ENCODE measurements at regions not wholly inside any gene's neighbourhood (a gene's known extent, or its start where the extent isn't known, plus 50 kb on each side); places are given as distances from the start of the nearest gene placed in this dataset.

DNA sequence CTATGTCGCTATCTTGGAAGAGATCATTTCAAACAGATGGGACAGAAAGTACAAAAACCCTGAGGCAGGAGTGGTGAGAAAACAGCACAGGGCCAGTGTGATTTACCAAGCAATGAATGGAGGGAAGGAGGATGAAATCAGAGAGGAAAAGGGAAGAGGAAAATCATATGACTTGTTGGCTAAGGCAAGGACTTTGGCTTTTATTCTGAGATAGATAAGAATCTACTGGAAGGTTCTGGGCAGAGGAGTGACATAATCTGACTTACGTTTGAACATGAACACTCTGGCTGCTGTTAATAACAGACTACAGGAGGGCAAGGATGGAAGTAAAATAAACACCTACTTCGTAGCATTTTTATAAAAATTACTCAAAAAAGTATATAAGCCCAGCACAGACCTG, 207.8 kb upstream of the SLC7A11 start:
- TF ChIP-seq, protein P1, sequence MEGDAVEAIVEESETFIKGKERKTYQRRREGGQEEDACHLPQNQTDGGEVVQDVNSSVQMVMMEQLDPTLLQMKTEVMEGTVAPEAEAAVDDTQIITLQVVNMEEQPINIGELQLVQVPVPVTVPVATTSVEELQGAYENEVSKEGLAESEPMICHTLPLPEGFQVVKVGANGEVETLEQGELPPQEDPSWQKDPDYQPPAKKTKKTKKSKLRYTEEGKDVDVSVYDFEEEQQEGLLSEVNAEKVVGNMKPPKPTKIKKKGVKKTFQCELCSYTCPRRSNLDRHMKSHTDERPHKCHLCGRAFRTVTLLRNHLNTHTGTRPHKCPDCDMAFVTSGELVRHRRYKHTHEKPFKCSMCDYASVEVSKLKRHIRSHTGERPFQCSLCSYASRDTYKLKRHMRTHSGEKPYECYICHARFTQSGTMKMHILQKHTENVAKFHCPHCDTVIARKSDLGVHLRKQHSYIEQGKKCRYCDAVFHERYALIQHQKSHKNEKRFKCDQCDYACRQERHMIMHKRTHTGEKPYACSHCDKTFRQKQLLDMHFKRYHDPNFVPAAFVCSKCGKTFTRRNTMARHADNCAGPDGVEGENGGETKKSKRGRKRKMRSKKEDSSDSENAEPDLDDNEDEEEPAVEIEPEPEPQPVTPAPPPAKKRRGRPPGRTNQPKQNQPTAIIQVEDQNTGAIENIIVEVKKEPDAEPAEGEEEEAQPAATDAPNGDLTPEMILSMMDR (IDR thresholded peaks at IDR 0.05; ENCODE audit: insufficient read depth, low read length, poor library complexity, severe bottlenecking): no peak
- Histone ChIP-seq H3K36me3 (ENCODE audit: control insufficient read depth, insufficient read depth, low read length) (no peaks in the 10 kb centered on the region), H3K27me3 (ENCODE audit: control insufficient read depth, insufficient read depth, low read length) (no peaks in the 10 kb centered on the region), H3K4me3 (ENCODE audit: low read depth, low read length) (no peak overlapping the region)
- no peak for DNase-seq (ENCODE audit: low read depth)

DNA sequence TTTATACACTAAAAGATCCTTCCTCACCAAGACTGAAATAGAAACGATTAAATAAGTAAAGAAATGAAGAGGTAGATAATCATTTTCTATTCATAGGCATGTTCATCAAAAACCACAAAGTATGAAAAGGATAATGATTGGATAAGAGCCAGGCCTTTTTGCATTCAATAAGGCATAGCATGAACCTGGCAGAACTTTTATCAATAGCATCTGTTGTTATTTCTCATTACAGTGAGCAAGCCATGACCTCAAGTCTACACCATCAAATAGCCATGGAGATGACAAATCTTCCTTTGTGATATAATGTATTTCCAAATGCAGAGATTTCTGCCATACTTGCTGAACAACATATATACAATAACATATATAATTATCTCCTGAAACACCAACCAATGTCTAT, 206.0 kb upstream of the SLC7A11 start:
- no peaks in the 10 kb centered on the region for H3K27me3 ChIP-seq (ENCODE audit: control insufficient read depth, insufficient read depth, low read length)
- no peak for DNase-seq (ENCODE audit: low read depth)
- no peaks in the 10 kb centered on the region for H3K36me3 ChIP-seq (ENCODE audit: control insufficient read depth, insufficient read depth, low read length)
- no peak overlapping the region for H3K4me3 ChIP-seq (ENCODE audit: low read depth, low read length)
- TF ChIP-seq, protein P1 (IDR thresholded peaks at IDR 0.05; ENCODE audit: insufficient read depth, low read length, poor library complexity, severe bottlenecking): no peak

DNA sequence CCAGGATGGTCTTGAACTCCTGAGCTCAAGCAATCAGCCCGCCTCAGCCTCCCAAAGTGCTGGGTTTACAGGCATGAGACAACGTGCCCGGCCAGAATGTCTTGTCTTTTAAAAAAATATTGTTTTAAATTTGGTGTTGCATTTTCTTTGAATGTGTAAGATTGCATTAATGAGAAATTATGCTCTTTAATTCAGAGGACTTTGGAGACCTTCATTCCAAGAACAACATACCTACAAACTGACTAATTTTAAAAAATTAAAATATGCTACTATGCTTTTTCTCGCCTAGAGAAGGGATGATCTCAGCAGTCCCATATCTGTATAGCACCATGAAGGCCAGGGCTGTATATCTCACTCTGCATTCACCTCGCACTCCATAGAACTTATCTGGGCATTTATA, 204.3 kb upstream of the SLC7A11 start:
- Histone ChIP-seq H3K36me3 (ENCODE audit: control insufficient read depth, insufficient read depth, low read length) (no peaks in the 10 kb centered on the region), H3K27me3 (ENCODE audit: control insufficient read depth, insufficient read depth, low read length) (no peaks in the 10 kb centered on the region), H3K4me3 (ENCODE audit: low read depth, low read length) (no peak overlapping the region)
- no peak for DNase-seq (ENCODE audit: low read depth)
- TF ChIP-seq, protein P1 (IDR thresholded peaks at IDR 0.05; ENCODE audit: insufficient read depth, low read length, poor library complexity, severe bottlenecking): no peak

DNA sequence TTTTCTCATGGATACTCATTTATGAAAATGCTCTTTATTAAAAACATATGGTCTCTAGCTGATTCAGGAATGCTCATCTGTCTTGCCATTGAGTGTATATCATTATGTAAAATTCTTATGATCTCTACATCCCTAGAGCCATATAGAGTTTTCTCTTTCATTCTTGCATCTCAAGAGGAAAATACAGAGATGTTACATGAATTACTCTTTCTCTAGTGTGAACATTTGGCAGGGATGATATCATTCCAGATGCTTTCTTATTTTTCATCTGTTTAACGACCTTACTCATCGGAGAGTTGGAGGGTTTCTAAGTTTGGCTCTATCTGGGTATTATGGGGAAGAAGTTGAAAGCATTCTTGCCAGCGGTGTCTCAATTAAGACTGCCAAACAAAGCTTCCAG, 202.9 kb upstream of the SLC7A11 start:
- TF ChIP-seq, protein P1 (IDR thresholded peaks at IDR 0.05; ENCODE audit: insufficient read depth, low read length, poor library complexity, severe bottlenecking): no peak
- H3K36me3 ChIP-seq (ENCODE audit: control insufficient read depth, insufficient read depth, low read length): no peaks in the 10 kb centered on the region
- H3K27me3 ChIP-seq (ENCODE audit: control insufficient read depth, insufficient read depth, low read length): no peaks in the 10 kb centered on the region
- DNase-seq (ENCODE audit: low read depth): no peak
- no peak overlapping the region for H3K4me3 ChIP-seq (ENCODE audit: low read depth, low read length)

DNA sequence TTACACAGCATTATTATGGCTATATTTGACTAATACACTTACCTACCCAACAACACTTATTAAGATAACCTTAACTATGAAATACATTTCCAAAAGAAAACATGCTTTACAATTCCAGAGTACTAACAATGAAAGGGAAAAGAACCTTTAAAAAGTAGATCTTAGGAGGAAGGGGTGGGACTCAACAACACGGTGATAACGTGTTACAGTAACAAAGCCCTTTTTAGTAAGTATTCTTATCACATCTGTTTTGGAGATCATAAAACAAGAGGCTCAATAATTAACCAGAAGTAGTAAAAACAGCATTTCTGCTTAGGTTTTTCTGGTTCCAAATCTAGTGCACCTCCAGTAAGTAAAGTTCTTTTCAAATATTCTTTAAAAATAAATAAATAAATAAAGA, 202.1 kb upstream of the SLC7A11 start:
- Histone ChIP-seq H3K4me3 (ENCODE audit: low read depth, low read length) (no peak overlapping the region), H3K27me3 (ENCODE audit: control insufficient read depth, insufficient read depth, low read length) (no peaks in the 10 kb centered on the region), H3K36me3 (ENCODE audit: control insufficient read depth, insufficient read depth, low read length) (no peaks in the 10 kb centered on the region)
- DNase-seq (ENCODE audit: low read depth): no peak
- TF ChIP-seq, protein P1 (IDR thresholded peaks at IDR 0.05; ENCODE audit: insufficient read depth, low read length, poor library complexity, severe bottlenecking): no peak

DNA sequence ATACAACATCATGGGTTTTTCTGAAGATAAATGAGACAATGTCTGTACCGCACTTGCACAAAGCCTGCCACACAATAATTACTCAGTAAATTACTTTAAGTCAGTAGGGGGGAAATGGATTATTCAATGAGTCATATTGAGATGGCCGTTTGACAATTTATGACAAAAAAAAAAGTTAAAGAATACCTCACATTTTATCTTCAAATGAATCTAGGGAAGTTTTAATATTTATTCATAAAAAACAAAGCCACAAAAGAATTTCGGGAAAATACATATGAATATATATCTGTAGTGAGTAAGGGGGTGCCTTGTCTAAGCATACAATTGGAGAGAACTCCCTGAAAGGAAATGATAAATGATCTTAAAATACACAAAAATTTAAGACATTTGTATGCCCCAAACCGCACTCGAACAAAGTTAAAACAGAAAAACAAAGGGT, 197.0 kb upstream of the SLC7A11 start:
- H3K27me3 ChIP-seq (ENCODE audit: control insufficient read depth, insufficient read depth, low read length): no peaks in the 10 kb centered on the region
- no peak overlapping the region for H3K4me3 ChIP-seq (ENCODE audit: low read depth, low read length)
- TF ChIP-seq, protein P1 (IDR thresholded peaks at IDR 0.05; ENCODE audit: insufficient read depth, low read length, poor library complexity, severe bottlenecking): no peak
- no peak for DNase-seq (ENCODE audit: low read depth)
- H3K36me3 ChIP-seq (ENCODE audit: control insufficient read depth, insufficient read depth, low read length): no peaks in the 10 kb centered on the region
